Neuronal stem cell (in vitro differentiated cells): ENCODE measurements at regions not wholly inside any gene's neighbourhood (a gene's known extent, or its start where the extent isn't known, plus 50 kb on each side); places are given as distances from the start of the nearest gene placed in this dataset.
A peak's percentile ranks its signal among the peaks of the same experiment; 100 is the strongest.

Experiments used
- DNase-seq: peaks from one replicate; pipeline ENCODE4 v3.0.0-alpha.2; 2013; ENCODE audit warnings: low spot score
- H2AFZ ChIP-seq: one replicate; pipeline ENCODE4 v1.6.1; 2013; ENCODE audit warnings: mild to moderate bottlenecking, low read length, inconsistent platforms
- H2AK5ac ChIP-seq: 2 replicates; pipeline ENCODE4 v1.6.1; 2013; ENCODE audit warnings: low read depth, mild to moderate bottlenecking, inconsistent platforms, low read length, moderate library complexity, mixed read lengths
- H2BK120ac ChIP-seq: 2 replicates; pipeline ENCODE4 v1.6.1; 2013; ENCODE audit warnings: low read depth, mild to moderate bottlenecking, inconsistent platforms, low read length, moderate library complexity, mixed read lengths
- H2BK12ac ChIP-seq: one replicate; pipeline ENCODE4 v1.6.1; 2013; ENCODE audit warnings: low read length, inconsistent platforms
- H2BK15ac ChIP-seq: 2 replicates; pipeline ENCODE4 v1.6.1; 2013; ENCODE audit warnings: mild to moderate bottlenecking, low read length, inconsistent platforms, mixed read lengths
- H2BK5ac ChIP-seq: one replicate; pipeline ENCODE4 v1.6.1; 2013; ENCODE audit warnings: inconsistent platforms, mild to moderate bottlenecking, low read length, moderate library complexity
- H3K14ac ChIP-seq: one replicate; pipeline ENCODE4 v1.6.1; 2013; ENCODE audit warnings: low read length, inconsistent platforms
- H3K18ac ChIP-seq: 2 replicates; pipeline ENCODE4 v1.6.1; 2013; ENCODE audit warnings: low read length, inconsistent platforms
- H3K23ac ChIP-seq: 2 replicates; pipeline ENCODE4 v1.6.1; 2013; ENCODE audit warnings: low read depth, mild to moderate bottlenecking, mixed read lengths, low read length, inconsistent platforms; ENCODE audit not compliant: poor library complexity
- H3K27ac ChIP-seq: replicated peaks from 3 replicates; pipeline ENCODE4 v1.5.1; 2013; ENCODE audit warnings: low read length, inconsistent platforms
- H3K27me3 ChIP-seq, 3 experiments: 2 replicates each; pipeline ENCODE4 v1.6.1; 2013; ENCODE audit warnings: low read length in 3 of 3, mild to moderate bottlenecking in 2 of 3, inconsistent platforms in 1 of 3, low read depth in 1 of 3, mixed read lengths in 1 of 3, moderate library complexity in 1 of 3; ENCODE audit not compliant: control insufficient read depth in 3 of 3, insufficient read depth in 3 of 3
- H3K36me3 ChIP-seq, 2 donors: replicated peaks in 1 of 2; 2 replicates each; pipeline ENCODE4 v1.6.1; 2013; ENCODE audit warnings: low read length in 2 of 2; ENCODE audit not compliant: control insufficient read depth in 2 of 2, insufficient read depth in 2 of 2
- H3K4ac ChIP-seq: 2 replicates; pipeline ENCODE4 v1.6.1; 2013; ENCODE audit warnings: inconsistent platforms, mild to moderate bottlenecking, low read length, moderate library complexity
- H3K4me1 ChIP-seq, 2 donors: 1 replicate in 1 of 2; 2 replicates in 1 of 2; pipeline ENCODE4 v1.6.1; 2013; ENCODE audit warnings: low read length in 2 of 2, low read depth in 1 of 2; ENCODE audit not compliant: control insufficient read depth in 2 of 2, insufficient read depth in 1 of 2
- H3K4me2 ChIP-seq: one replicate; pipeline ENCODE4 v1.6.1; 2013; ENCODE audit warnings: mild to moderate bottlenecking, low read length, inconsistent platforms; ENCODE audit not compliant: insufficient read depth, poor library complexity, severe bottlenecking
- H3K4me3 ChIP-seq, 2 donors: 2 replicates each; pipeline ENCODE4 v1.5.1; 2013; ENCODE audit warnings: low read length in 2 of 2, mild to moderate bottlenecking in 2 of 2, inconsistent platforms in 1 of 2, moderate library complexity in 1 of 2
- H3K79me1 ChIP-seq: one replicate; pipeline ENCODE4 v1.6.1; 2013; ENCODE audit warnings: low read depth, mild to moderate bottlenecking, inconsistent platforms, low read length, moderate library complexity
- H3K9ac ChIP-seq: one replicate; pipeline ENCODE4 v1.6.1; 2013; ENCODE audit warnings: mild to moderate bottlenecking, low read depth, low read length, inconsistent platforms; ENCODE audit not compliant: poor library complexity
- H3K9me3 ChIP-seq, 2 donors: replicated peaks in 1 of 2; 2 replicates each; pipeline versions ENCODE3 to v1.6.1; 2013; ENCODE audit warnings: low read length in 2 of 2, mild to moderate bottlenecking in 2 of 2, inconsistent platforms in 1 of 2, low read depth in 1 of 2, mixed read lengths in 1 of 2, moderate library complexity in 1 of 2; ENCODE audit not compliant: control insufficient read depth in 2 of 2, insufficient read depth in 1 of 2
- H4K8ac ChIP-seq: one replicate; pipeline ENCODE4 v1.6.1; 2013; ENCODE audit warnings: low read depth, mild to moderate bottlenecking, inconsistent platforms, low read length, moderate library complexity
- H4K91ac ChIP-seq: one replicate; pipeline ENCODE4 v1.6.1; 2013; ENCODE audit warnings: low read length, low read depth, mild to moderate bottlenecking, inconsistent platforms; ENCODE audit not compliant: poor library complexity
- WGBS, 2 donors: extraction: QIAGEN DNeasy Blood & Tissue Kit; methylation state at CpG; one replicate each; pipeline ENCODE4 v1.1.7; 2013; ENCODE audit warnings: missing lambda C conversion rate in 2 of 2, mixed read lengths in 1 of 2; ENCODE audit not compliant: insufficient read length in 2 of 2, insufficient replicate concordance in 1 of 2; ENCODE audit errors: extremely low coverage in 2 of 2; 5-methylcytosine and 5-hydroxymethylcytosine counted together

- H3K4me2 ChIP-seq: no peak overlapping the region
- H3K18ac ChIP-seq: no peak overlapping the region
- no peak overlapping the region for H2BK5ac ChIP-seq
- no peaks in the 10 kb centered on the region for H3K79me1 ChIP-seq
- H3K4me1 ChIP-seq: no peaks in the 10 kb centered on the region
- H2AFZ ChIP-seq: no peak overlapping the region
- no CpG with 5 or more reads among the region's 1 CpG for WGBS, 2 donors
- no peak overlapping the region for H2BK12ac ChIP-seq
- no peak overlapping the region for H3K4me3 ChIP-seq
- H3K9ac ChIP-seq: no peak overlapping the region
- no peak overlapping the region for H3K23ac ChIP-seq
- no peak overlapping the region for H2BK15ac ChIP-seq
- no peak overlapping the region for H3K4ac ChIP-seq
- H3K36me3 ChIP-seq: no peaks in the 10 kb centered on the region
- H4K91ac ChIP-seq: no peak overlapping the region
- H3K27me3 ChIP-seq: no peaks in the 10 kb centered on the region
- no peak overlapping the region for H2AK5ac ChIP-seq
- H3K9me3 ChIP-seq: no peaks in the 10 kb centered on the region
- no peak for DNase-seq
- no peak overlapping the region for H2BK120ac ChIP-seq
- no peak overlapping the region for H3K14ac ChIP-seq
- H3K27ac ChIP-seq: no peak overlapping the region
- no peak overlapping the region for H4K8ac ChIP-seq
Observed at GRCh38 chrX:78527263-78527662, 131.9 kb downstream of the RTL3 start.

- Histone ChIP-seq H3K4me1 (no peaks in the 10 kb centered on the region), H2BK5ac (no peak overlapping the region), H3K36me3 (no peaks in the 10 kb centered on the region), H2BK12ac (no peak overlapping the region), H4K8ac (no peak overlapping the region), H3K79me1 (no peaks in the 10 kb centered on the region), H3K9me3 (no peaks in the 10 kb centered on the region), H3K9ac (no peak overlapping the region), H4K91ac (no peak overlapping the region), H3K18ac (no peak overlapping the region), H3K14ac (no peak overlapping the region), H3K4me2 (no peak overlapping the region), H3K27me3 (no peaks in the 10 kb centered on the region), H3K4me3 (no peak overlapping the region), H3K4ac (no peak overlapping the region), H2AFZ (no peak overlapping the region), H3K23ac (no peak overlapping the region), H3K27ac (no peak overlapping the region), H2BK120ac (no peak overlapping the region), H2BK15ac (no peak overlapping the region), H2AK5ac (no peak overlapping the region)
- DNase-seq: no peak
- no CpG with 5 or more reads among the region's 2 CpGs for WGBS, 2 donors
Observed at GRCh38 chrX:78522601-78523000, 136.5 kb downstream of the RTL3 start.

GRCh38 chrX:78517124-78517523 is 142.0 kb downstream of the RTL3 start:
- WGBS, 2 donors: no CpG with 5 or more reads among the region's 4 CpGs
- Histone ChIP-seq H3K9ac (no peak overlapping the region), H2BK5ac (no peak overlapping the region), H3K18ac (no peak overlapping the region), H3K36me3 (no peaks in the 10 kb centered on the region), H3K4me2 (no peak overlapping the region), H2AK5ac (no peak overlapping the region), H3K9me3 (no peaks in the 10 kb centered on the region), H2BK15ac (no peak overlapping the region), H3K4ac (no peak overlapping the region), H3K79me1 (no peaks in the 10 kb centered on the region), H2BK12ac (no peak overlapping the region), H3K14ac (no peak overlapping the region), H3K27me3 (no peaks in the 10 kb centered on the region), H4K91ac (no peak overlapping the region), H2BK120ac (no peak overlapping the region), H3K4me1 (no peaks in the 10 kb centered on the region), H4K8ac (no peak overlapping the region), H3K4me3 (no peak overlapping the region), H2AFZ (no peak overlapping the region), H3K27ac (no peak overlapping the region), H3K23ac (no peak overlapping the region)
- no peak for DNase-seq

GRCh38 chrX:78514852-78515251 is 144.3 kb downstream of the RTL3 start:
- H3K79me1 ChIP-seq: no peaks in the 10 kb centered on the region
- no peak overlapping the region for H2BK15ac ChIP-seq
- H4K91ac ChIP-seq: no peak overlapping the region
- H3K23ac ChIP-seq: no peak overlapping the region
- H3K4me3 ChIP-seq: no peak overlapping the region
- H3K18ac ChIP-seq: no peak overlapping the region
- no peaks in the 10 kb centered on the region for H3K27me3 ChIP-seq
- no peak overlapping the region for H3K14ac ChIP-seq
- no peak overlapping the region for H3K4me2 ChIP-seq
- H3K9me3 ChIP-seq: no peaks in the 10 kb centered on the region
- no peak overlapping the region for H2AK5ac ChIP-seq
- peak; percentile 59 for DNase-seq
- H2BK120ac ChIP-seq: no peak overlapping the region
- H3K36me3 ChIP-seq: no peaks in the 10 kb centered on the region
- no peaks in the 10 kb centered on the region for H3K4me1 ChIP-seq
- H3K4ac ChIP-seq: no peak overlapping the region
- no peak overlapping the region for H4K8ac ChIP-seq
- no peak overlapping the region for H3K9ac ChIP-seq
- no peak overlapping the region for H2AFZ ChIP-seq
- H2BK5ac ChIP-seq: no peak overlapping the region
- H2BK12ac ChIP-seq: no peak overlapping the region
- peak overlapping the region; percentile 66 for H3K27ac ChIP-seq
